ENCODE measurements at regions not wholly inside any gene's neighbourhood (a gene's known extent, or its start where the extent isn't known, plus 50 kb on each side); places are given as distances from the start of the nearest gene placed in this dataset.

DNA sequence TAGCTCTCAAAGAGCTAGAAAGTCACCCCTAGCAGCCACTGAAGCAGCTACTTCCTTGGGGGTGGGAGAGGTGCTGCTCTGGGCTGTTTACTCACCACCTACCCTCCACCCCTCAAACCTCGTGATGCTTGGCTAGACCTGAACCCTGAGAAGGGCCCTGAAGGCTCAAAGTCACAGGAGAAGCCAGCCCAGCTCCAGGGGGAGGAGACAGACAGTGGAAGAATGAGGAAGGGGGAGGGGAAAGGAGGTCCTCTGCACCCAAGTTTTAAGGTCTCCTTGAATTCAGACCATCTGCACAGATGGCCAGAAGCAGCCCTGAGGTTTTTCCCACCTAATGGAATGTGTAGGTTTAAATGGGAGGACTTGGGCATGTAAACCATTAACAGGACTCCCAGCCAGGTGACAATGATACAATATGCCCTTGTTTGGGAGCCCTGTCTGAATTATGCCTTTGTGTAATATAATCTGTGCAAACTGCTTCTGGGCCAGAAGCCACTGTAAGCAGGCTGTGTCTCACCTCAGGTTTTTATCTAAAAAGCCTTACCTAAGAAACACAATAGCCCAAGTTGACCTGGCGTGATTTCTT, 180.5 kb downstream of the PIK3R1 start:
- no peak for TF ChIP-seq TAF1 (IDR thresholded peaks at IDR 0.05; ENCODE audit: borderline replicate concordance, insufficient read depth, low read length)
- TF ChIP-seq POLR2AphosphoS5 (IDR thresholded peaks at IDR 0.05; ENCODE audit: low read depth, low read length) = no peak
- no peak for TF ChIP-seq REST (IDR thresholded peaks at IDR 0.05; ENCODE audit: insufficient read depth in 1 of 2, low read depth in 2 of 2, low read length in 2 of 2)

Measured in PFSK-1 (cell line).